Left lung (tissue), 4 donors: ENCODE measurements at regions not wholly inside any gene's neighbourhood (a gene's known extent, or its start where the extent isn't known, plus 50 kb on each side); places are given as distances from the start of the nearest gene placed in this dataset.

Experiments
- ATAC-seq: fragments of 200-7000 bp; cut with Tn5 transposase; one replicate; pipeline ENCODE4 v1.9.1; 2020; ENCODE audit warnings: moderate library complexity
- DNase-seq, 4 donors: peaks; one replicate each; pipeline ENCODE4 v3.0.0-alpha.2; 2013 to 2020
- H3K27ac ChIP-seq, 2 donors: fragments of 200-600 bp; sonication (generic) in 1 of 2; one replicate each; pipeline versions ENCODE4 v1.5.0 to v1.8.0; 2020 to 2021
- H3K27me3 ChIP-seq, 2 donors: fragments of 200-600 bp; sonication (generic) in 1 of 2; one replicate each; pipeline versions ENCODE4 v1.5.0 to v1.8.0; 2020 to 2021
- H3K36me3 ChIP-seq, 2 donors: fragments of 200-600 bp; sonication (generic) in 1 of 2; one replicate each; pipeline versions ENCODE4 v1.5.0 to v1.8.0; 2020 to 2021
- H3K4me1 ChIP-seq, 2 donors: fragments of 200-600 bp; one replicate each; pipeline ENCODE4 v1.8.0; 2021
- H3K4me3 ChIP-seq, 2 donors: fragments of 200-600 bp; sonication (generic) in 1 of 2; one replicate each; pipeline versions ENCODE4 v1.5.0 to v1.8.0; 2020 to 2021; ENCODE audit warnings: mild to moderate bottlenecking in 1 of 2
- H3K9me3 ChIP-seq, 2 donors: fragments of 200-600 bp; sonication (generic) in 1 of 2; one replicate each; pipeline versions ENCODE4 v1.5.0 to v1.8.0; 2020 to 2021
- CTCF ChIP-seq, 2 donors: fragments of 200-600 bp; sonication (generic) in 1 of 2; IDR thresholded peaks; one replicate each; pipeline versions ENCODE4 v1.5.0 to v1.8.0; 2021; ENCODE audit warnings: antibody characterized with exemption in 2 of 2
- intact Hi-C, 2 donors: fragments of 100-400 bp; cut with DNase I; formaldehyde crosslinking; loops; one replicate each; pipeline versions ENCODE4 v1.11.2 to v1.14.2; 2022
- donor health status: DM: no; HTN: yes; CAD: no.
- donor health status: DM: no; HTN: no; CAD: no.

- intact Hi-C loops = no loop called here
- Histone ChIP-seq H3K4me1 (no peaks in the 10 kb centered on the region), H3K4me3 (no peak overlapping the region), H3K36me3 (no peaks in the 10 kb centered on the region), H3K9me3 (no peaks in the 10 kb centered on the region), H3K27ac (no peak overlapping the region), H3K27me3 (no peaks in the 10 kb centered on the region)
- DNase-seq (peak in 1 of 4 donors; percentile 37), ATAC-seq (no peak)
- no peak for TF ChIP-seq CTCF (IDR thresholded peaks at IDR 0.05)
Measured at GRCh38 chr5:2259494-2260107, 376.9 kb upstream of the IRX4 start.

- intact Hi-C loops = no loop called here
- Histone ChIP-seq H3K4me1 (no peaks in the 10 kb centered on the region), H3K36me3 (no peaks in the 10 kb centered on the region), H3K9me3 (no peaks in the 10 kb centered on the region), H3K27me3 (no peaks in the 10 kb centered on the region), H3K4me3 (no peak overlapping the region), H3K27ac (no peak overlapping the region)
- DNase-seq (peak in 1 of 4 donors; percentile 27), ATAC-seq (no peak)
- no peak for TF ChIP-seq CTCF (IDR thresholded peaks at IDR 0.05)
Measured at GRCh38 chr5:2258861-2259260, 376.1 kb upstream of the IRX4 start.

- peak in 1 of 4 donors; percentile 57 for DNase-seq
- TF ChIP-seq CTCF (IDR thresholded peaks at IDR 0.05) = no peak
- no peak overlapping the region for H3K4me3 ChIP-seq
- no peak for ATAC-seq
- H3K9me3 ChIP-seq = no peaks in the 10 kb centered on the region
- no peak overlapping the region for H3K27ac ChIP-seq
- no peaks in the 10 kb centered on the region for H3K36me3 ChIP-seq
- intact Hi-C loops = no loop called here
- H3K4me1 ChIP-seq = no peaks in the 10 kb centered on the region
- peaks cover 0 to 3% of the 10 kb centered on the region in 2 donors for H3K27me3 ChIP-seq
Measured at GRCh38 chr5:2257326-2258244, 374.9 kb upstream of the IRX4 start.

- no peak for ATAC-seq
- peak in 1 of 4 donors; percentile 48 for DNase-seq
Measured at GRCh38 chr5:2256691-2257280, 374.1 kb upstream of the IRX4 start.

More at GRCh38 chr5:2256691-2257280, 374.1 kb upstream of the IRX4 start:
- Histone ChIP-seq H3K9me3 (no peaks in the 10 kb centered on the region), H3K36me3 (no peaks in the 10 kb centered on the region), H3K27ac (no peak overlapping the region), H3K4me3 (no peak overlapping the region), H3K27me3 (peaks cover 0 to 8% of the 10 kb centered on the region in 2 donors), H3K4me1 (no peaks in the 10 kb centered on the region)
- intact Hi-C loops = no loop called here
- TF ChIP-seq CTCF (IDR thresholded peaks at IDR 0.05) = no peak
